NT2/D1 (cell line): ENCODE measurements at regions not wholly inside any gene's neighbourhood (a gene's known extent, or its start where the extent isn't known, plus 50 kb on each side); places are given as distances from the start of the nearest gene placed in this dataset.

ENCODE experiments used
- SUZ12 ChIP-seq: IDR thresholded peaks from 2 replicates; pipeline ENCODE4 v1.6.1; 2011; ENCODE audit not compliant: insufficient read length, insufficient read depth; ENCODE audit errors: extremely low read depth
- YY1 ChIP-seq: IDR thresholded peaks from 2 replicates; pipeline ENCODE4 v1.6.1; 2011; ENCODE audit not compliant: insufficient read length, insufficient read depth
- ZNF274 ChIP-seq: IDR thresholded peaks from 2 replicates; pipeline ENCODE4 v1.6.1; 2011; ENCODE audit warnings: mild to moderate bottlenecking, low read depth, low read length

GRCh38 chr10:118977835-118978234 lies 51.7 kb upstream of the NANOS1 start:
- TF ChIP-seq YY1 (no peak), ZNF274 (no peak), SUZ12 (no peak)
